Kidney capillary endothelial cell (primary cell): ENCODE measurements at regions not wholly inside any gene's neighbourhood (a gene's known extent, or its start where the extent isn't known, plus 50 kb on each side); places are given as distances from the start of the nearest gene placed in this dataset.
A peak's percentile ranks its signal among the peaks of the same experiment; 100 is the strongest.
"Not testable (repeated sequence)": the region's sequence is repeated elsewhere in the genome, so short reads cannot be mapped to it uniquely, and the experiment has no call there.

Source experiments
- DNase-seq: peaks from one replicate; pipeline ENCODE4 v3.0.0-alpha.2; 2018; ENCODE audit warnings: low spot score

GRCh38 chrX:123788193-123788592, 55.3 kb upstream of the THOC2 start:
- not testable (repeated sequence) for DNase-seq

GRCh38 chrX:123788744-123789143, 55.9 kb upstream of the THOC2 start:
- no peak for DNase-seq

GRCh38 chrX:123797543-123798447, 62.1 kb upstream of the XIAP start:
- DNase-seq = no peak

- DNase-seq = not testable (repeated sequence)
Observed at GRCh38 chrX:123798706-123799430, 61.0 kb upstream of the XIAP start.

- no peak for DNase-seq
Observed at GRCh38 chrX:123801901-123802300, 58.0 kb upstream of the XIAP start.

GRCh38 chrX:123803331-123803983, 56.4 kb upstream of the XIAP start:
- peak; percentile 72 for DNase-seq

- DNase-seq = not testable (repeated sequence)
Observed at GRCh38 chrX:123803984-123804365, 55.9 kb upstream of the XIAP start.

- no peak for DNase-seq
Observed at GRCh38 chrX:123807835-123808416, 51.9 kb upstream of the XIAP start.

- no peak for DNase-seq
Observed at GRCh38 chrX:123809854-123810375, 49.9 kb upstream of the XIAP start.
